Natural killer cell (primary cell): ENCODE measurements at regions not wholly inside any gene's neighbourhood (a gene's known extent, or its start where the extent isn't known, plus 50 kb on each side); places are given as distances from the start of the nearest gene placed in this dataset.

Source experiments
- ATAC-seq, 3 donors: fragments of 150-1000 bp in 2 of 3; fragments of 200-7000 bp in 1 of 3; cut with Tn5 transposase; 1 replicate in 1 of 3; 2 replicates in 2 of 3; pipeline ENCODE4 v1.10.0; 2021; ENCODE audit warnings: mild to moderate bottlenecking in 2 of 3, moderate library complexity in 2 of 3
- DNase-seq, 2 donors: peaks; one replicate each; pipeline versions ENCODE4 v3.0.0 to v3.0.0-alpha.2; 2013 to 2021; ENCODE audit warnings: mixed read lengths in 1 of 2
- H3K27ac ChIP-seq: one replicate; pipeline ENCODE4 v1.5.1; 2013; ENCODE audit warnings: mild to moderate bottlenecking, low read length
- H3K27me3 ChIP-seq: one replicate; pipeline ENCODE4 v1.6.1; 2013; ENCODE audit warnings: low read length; ENCODE audit not compliant: control insufficient read depth, insufficient read depth
- H3K36me3 ChIP-seq: one replicate; pipeline ENCODE4 v1.6.1; 2013; ENCODE audit warnings: low read length; ENCODE audit not compliant: control insufficient read depth, insufficient read depth
- H3K4me1 ChIP-seq: one replicate; pipeline ENCODE4 v1.6.1; 2013; ENCODE audit warnings: low read length; ENCODE audit not compliant: control insufficient read depth, insufficient read depth
- H3K4me3 ChIP-seq: one replicate; pipeline ENCODE4 v1.5.1; 2013; ENCODE audit warnings: low read length
- H3K9me3 ChIP-seq: one replicate; pipeline ENCODE4 v1.6.1; 2013; ENCODE audit warnings: low read length; ENCODE audit not compliant: control insufficient read depth, insufficient read depth
- H3K27ac Mint-ChIP-seq, 2 donors: one replicate each; pipeline ENCODE4 v1.8.0; 2022; ENCODE audit warnings: mild to moderate bottlenecking in 2 of 2, mixed read lengths in 2 of 2, moderate library complexity in 1 of 2
- H3K27me3 Mint-ChIP-seq, 2 donors: one replicate each; pipeline ENCODE4 v1.8.0; 2022; ENCODE audit warnings: low read depth in 2 of 2, mixed read lengths in 2 of 2
- H3K36me3 Mint-ChIP-seq: one replicate; pipeline ENCODE4 v1.8.0; 2022; ENCODE audit warnings: mixed read lengths
- H3K4me1 Mint-ChIP-seq, 2 donors: one replicate each; pipeline ENCODE4 v1.8.0; 2022; ENCODE audit warnings: mixed read lengths in 2 of 2
- H3K4me3 Mint-ChIP-seq: one replicate; pipeline ENCODE4 v1.8.0; 2022; ENCODE audit warnings: mild to moderate bottlenecking, moderate library complexity, mixed read lengths
- H3K9me3 Mint-ChIP-seq, 2 donors: one replicate each; pipeline ENCODE4 v1.8.0; 2022; ENCODE audit warnings: mixed read lengths in 2 of 2
- CTCF ChIP-seq: fragments of 200-600 bp; IDR thresholded peaks from one replicate; pipeline ENCODE4 v1.8.0; 2022; ENCODE audit warnings: antibody characterized with exemption
- WGBS: methylation state at CpG from one replicate; pipeline ENCODE4 v1.1.7; 2013; ENCODE audit warnings: missing lambda C conversion rate; ENCODE audit not compliant: insufficient coverage; 5-methylcytosine and 5-hydroxymethylcytosine counted together
- intact Hi-C: fragments of 100-400 bp; cut with micrococcal nuclease; formaldehyde crosslinking; loops from one replicate; pipeline ENCODE4 v1.14.2; 2022

GRCh38 chr5:4078544-4078943, 482.9 kb downstream of the IRX1 start:
- WGBS = 89% methylated on average over 2 of the region's 5 CpGs
- no peak for DNase-seq

GRCh38 chr5:4079831-4080230, 484.2 kb downstream of the IRX1 start:
- Histone ChIP-seq H3K27me3 (no peaks in the 10 kb centered on the region), H3K27ac (no peak overlapping the region), H3K4me1 (no peaks in the 10 kb centered on the region), H3K9me3 (peaks cover 5% of the 10 kb centered on the region), H3K36me3 (no peaks in the 10 kb centered on the region), H3K4me3 (no peak overlapping the region)
- intact Hi-C loops = no loop called here
- H3K9me3 Mint-ChIP-seq = peaks cover 0 to 4% of the 10 kb centered on the region in 2 donors
- no peak for TF ChIP-seq CTCF
- DNase-seq = no peak
- peaks cover 10 to 17% of the 10 kb centered on the region in 2 donors for H3K27me3 Mint-ChIP-seq
- H3K27ac Mint-ChIP-seq = no peak overlapping the region
- H3K36me3 Mint-ChIP-seq = no peaks in the 10 kb centered on the region
- H3K4me3 Mint-ChIP-seq = no peak overlapping the region
- WGBS = 30% methylated on average over 1 of the region's 1 CpG
- ATAC-seq = no peak
- H3K4me1 Mint-ChIP-seq = peaks cover 0 to 8% of the 10 kb centered on the region in 2 donors

More at GRCh38 chr5:4078544-4078943, 482.9 kb downstream of the IRX1 start:
- Mint-ChIP-seq H3K27ac (no peak overlapping the region), H3K27me3 (peaks cover 10 to 17% of the 10 kb centered on the region in 2 donors), H3K9me3 (peaks cover 0 to 4% of the 10 kb centered on the region in 2 donors), H3K4me3 (no peak overlapping the region), H3K4me1 (peaks cover 0 to 8% of the 10 kb centered on the region in 2 donors), H3K36me3 (no peaks in the 10 kb centered on the region)
- Histone ChIP-seq H3K9me3 (peaks cover 5% of the 10 kb centered on the region), H3K27me3 (no peaks in the 10 kb centered on the region), H3K36me3 (no peaks in the 10 kb centered on the region), H3K4me1 (no peaks in the 10 kb centered on the region), H3K27ac (no peak overlapping the region), H3K4me3 (no peak overlapping the region)
- TF ChIP-seq CTCF = no peak
- ATAC-seq = no peak
- intact Hi-C loops = no loop called here

GRCh38 chr5:4080370-4080769, 484.7 kb downstream of the IRX1 start:
- Mint-ChIP-seq H3K27me3 (peaks cover 7 to 13% of the 10 kb centered on the region in 2 donors), H3K36me3 (no peaks in the 10 kb centered on the region), H3K4me1 (peaks cover 0 to 8% of the 10 kb centered on the region in 2 donors), H3K27ac (no peak overlapping the region), H3K9me3 (peaks cover 0 to 2% of the 10 kb centered on the region in 2 donors), H3K4me3 (no peak overlapping the region)
- intact Hi-C loops = no loop called here
- DNase-seq (no peak), ATAC-seq (peak in 1 of 3 donors; percentile 35)
- Histone ChIP-seq H3K4me3 (no peak overlapping the region), H3K4me1 (no peaks in the 10 kb centered on the region), H3K9me3 (peaks cover 5% of the 10 kb centered on the region), H3K36me3 (no peaks in the 10 kb centered on the region), H3K27ac (no peak overlapping the region), H3K27me3 (no peaks in the 10 kb centered on the region)
- WGBS = 85% methylated on average over 3 of the region's 3 CpGs
- TF ChIP-seq CTCF = no peak

- TF ChIP-seq CTCF = no peak
- no peak overlapping the region for H3K27ac Mint-ChIP-seq
- H3K27me3 ChIP-seq = no peaks in the 10 kb centered on the region
- ATAC-seq (no peak), DNase-seq (no peak)
- no peaks in the 10 kb centered on the region for H3K36me3 ChIP-seq
- H3K9me3 ChIP-seq = peaks cover 4% of the 10 kb centered on the region
- no peak overlapping the region for H3K4me3 ChIP-seq
- intact Hi-C loops = no loop called here
- H3K27me3 Mint-ChIP-seq = peaks cover 5 to 9% of the 10 kb centered on the region in 2 donors
- H3K9me3 Mint-ChIP-seq = no peaks in the 10 kb centered on the region
- H3K36me3 Mint-ChIP-seq = no peaks in the 10 kb centered on the region
- WGBS = 99% methylated on average over 4 of the region's 5 CpGs
- peaks cover 0 to 8% of the 10 kb centered on the region in 2 donors for H3K4me1 Mint-ChIP-seq
- no peak overlapping the region for H3K27ac ChIP-seq
- H3K4me1 ChIP-seq = no peaks in the 10 kb centered on the region
- no peak overlapping the region for H3K4me3 Mint-ChIP-seq
These were observed 485.4 kb downstream of the IRX1 start for GRCh38 chr5:4081059-4081458.
